Breast epithelium (tissue), 4 donors: ENCODE measurements at regions not wholly inside any gene's neighbourhood (a gene's known extent, or its start where the extent isn't known, plus 50 kb on each side); places are given as distances from the start of the nearest gene placed in this dataset.

Experiments used
- DNase-seq, 2 donors: peaks; one replicate each; pipeline ENCODE4 v3.0.0-alpha.2; 2019; ENCODE audit warnings: low spot score in 2 of 2
- H3K27ac ChIP-seq, 2 donors: fragments of 200-600 bp; sonication (generic) in 1 of 2; one replicate each; pipeline ENCODE4 v1.5.1; 2016 to 2019; ENCODE audit warnings: mild to moderate bottlenecking in 1 of 2
- H3K27me3 ChIP-seq, 2 donors: fragments of 200-600 bp; sonication (generic) in 1 of 2; one replicate each; pipeline versions ENCODE4 v1.5.1 to v1.6.0; 2017 to 2019; ENCODE audit warnings: control low read depth in 1 of 2, mild to moderate bottlenecking in 1 of 2
- H3K36me3 ChIP-seq: fragments of 200-600 bp; one replicate; pipeline ENCODE4 v1.5.1; 2019
- H3K4me1 ChIP-seq, 2 donors: fragments of 200-600 bp; sonication (generic); one replicate each; pipeline ENCODE4 v1.5.1; 2016 to 2019; ENCODE audit warnings: control low read depth in 1 of 2
- H3K4me3 ChIP-seq, 3 donors: fragments of 200-600 bp; sonication (generic); 1 replicate in 2 of 3; 2 replicates in 1 of 3; pipeline ENCODE4 v1.5.1; 2016 to 2019; ENCODE audit warnings: mild to moderate bottlenecking in 3 of 3, moderate library complexity in 2 of 3
- H3K9me3 ChIP-seq, 2 donors: fragments of 200-600 bp; sonication (generic) in 1 of 2; one replicate each; pipeline ENCODE4 v1.5.1; 2016 to 2019; ENCODE audit warnings: control low read depth in 1 of 2
- POLR2A ChIP-seq: fragments of 450-650 bp; IDR thresholded peaks from one replicate; pipeline ENCODE4 v1.6.1; 2016; ENCODE audit warnings: antibody characterized with exemption, mild to moderate bottlenecking, moderate library complexity
- POLR2AphosphoS5 ChIP-seq, 3 donors: sonication (generic); formaldehyde crosslinking; IDR thresholded peaks; one replicate each; pipeline ENCODE4 v1.6.1; 2017; ENCODE audit warnings: antibody characterized with exemption in 3 of 3
- intact Hi-C: fragments of 100-400 bp; cut with DNase I; formaldehyde crosslinking; loops from one replicate; pipeline ENCODE4 v1.15.1; 2023; ENCODE audit warnings: low total_unique reads
- TF ChIP-seq, protein P1 (sequence below), 3 donors: fragments of 450-650 bp; IDR thresholded peaks; one replicate each; pipeline ENCODE4 v1.5.1; 2016 to 2017; ENCODE audit warnings: antibody characterized with exemption in 3 of 3, mild to moderate bottlenecking in 3 of 3, moderate library complexity in 3 of 3

DNA sequence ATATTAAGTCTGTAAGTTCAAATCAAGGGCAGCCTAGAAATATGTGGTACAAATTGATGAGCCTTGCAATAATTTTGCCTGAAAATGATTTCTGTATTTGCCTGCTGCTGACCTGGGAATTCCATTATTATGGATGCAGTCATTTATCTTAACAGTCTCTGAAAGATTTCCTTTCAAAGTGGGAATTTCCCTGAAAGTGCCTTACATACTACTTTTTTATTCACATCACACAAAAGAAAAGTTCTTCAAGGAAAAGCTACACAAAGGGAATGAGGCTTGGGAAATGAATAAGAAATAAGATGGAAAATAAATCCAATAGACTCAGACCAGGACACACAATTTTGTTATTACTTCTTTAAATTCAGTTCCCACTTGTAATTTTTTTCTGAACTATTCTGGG lies 537.8 kb upstream of the PTGER4 start:
- TF ChIP-seq, protein P1, sequence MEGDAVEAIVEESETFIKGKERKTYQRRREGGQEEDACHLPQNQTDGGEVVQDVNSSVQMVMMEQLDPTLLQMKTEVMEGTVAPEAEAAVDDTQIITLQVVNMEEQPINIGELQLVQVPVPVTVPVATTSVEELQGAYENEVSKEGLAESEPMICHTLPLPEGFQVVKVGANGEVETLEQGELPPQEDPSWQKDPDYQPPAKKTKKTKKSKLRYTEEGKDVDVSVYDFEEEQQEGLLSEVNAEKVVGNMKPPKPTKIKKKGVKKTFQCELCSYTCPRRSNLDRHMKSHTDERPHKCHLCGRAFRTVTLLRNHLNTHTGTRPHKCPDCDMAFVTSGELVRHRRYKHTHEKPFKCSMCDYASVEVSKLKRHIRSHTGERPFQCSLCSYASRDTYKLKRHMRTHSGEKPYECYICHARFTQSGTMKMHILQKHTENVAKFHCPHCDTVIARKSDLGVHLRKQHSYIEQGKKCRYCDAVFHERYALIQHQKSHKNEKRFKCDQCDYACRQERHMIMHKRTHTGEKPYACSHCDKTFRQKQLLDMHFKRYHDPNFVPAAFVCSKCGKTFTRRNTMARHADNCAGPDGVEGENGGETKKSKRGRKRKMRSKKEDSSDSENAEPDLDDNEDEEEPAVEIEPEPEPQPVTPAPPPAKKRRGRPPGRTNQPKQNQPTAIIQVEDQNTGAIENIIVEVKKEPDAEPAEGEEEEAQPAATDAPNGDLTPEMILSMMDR (IDR thresholded peaks at IDR 0.05): no peak
- no peak for TF ChIP-seq POLR2A
- TF ChIP-seq POLR2AphosphoS5 (IDR thresholded peaks at IDR 0.05): no peak
- Histone ChIP-seq H3K4me1 (no peaks in the 10 kb centered on the region), H3K27me3 (no peaks in the 10 kb centered on the region), H3K9me3 (no peaks in the 10 kb centered on the region), H3K4me3 (no peak overlapping the region), H3K36me3 (no peaks in the 10 kb centered on the region), H3K27ac (no peak overlapping the region)
- intact Hi-C loops: no loop called here
- DNase-seq: no peak

DNA sequence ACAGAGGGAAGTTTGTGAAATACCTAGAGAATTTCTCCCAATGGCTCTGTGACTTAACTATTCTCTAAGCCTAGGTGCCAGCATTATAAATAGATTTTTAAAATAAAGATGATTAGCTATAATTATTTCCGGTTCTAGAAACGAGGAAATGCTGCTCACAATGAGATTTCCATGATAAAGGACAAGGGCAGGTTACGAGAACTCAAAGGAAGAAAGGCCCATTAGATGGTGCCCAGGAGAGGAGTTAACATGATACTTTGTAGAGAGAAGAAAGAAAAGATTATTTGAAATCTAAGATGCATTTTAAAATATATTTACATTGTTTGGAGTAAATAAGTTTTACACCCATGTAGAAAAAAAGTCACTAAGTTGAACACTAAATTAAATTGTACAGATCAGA lies 538.3 kb upstream of the PTGER4 start:
- no peaks in the 10 kb centered on the region for H3K9me3 ChIP-seq
- TF ChIP-seq, protein P1 (IDR thresholded peaks at IDR 0.05): no peak
- no peak for TF ChIP-seq POLR2A
- TF ChIP-seq POLR2AphosphoS5 (IDR thresholded peaks at IDR 0.05): no peak
- no peaks in the 10 kb centered on the region for H3K4me1 ChIP-seq
- H3K27me3 ChIP-seq: no peaks in the 10 kb centered on the region
- H3K36me3 ChIP-seq: no peaks in the 10 kb centered on the region
- intact Hi-C loops: no loop called here
- DNase-seq: no peak
- H3K27ac ChIP-seq: no peak overlapping the region
- no peak overlapping the region for H3K4me3 ChIP-seq

DNA sequence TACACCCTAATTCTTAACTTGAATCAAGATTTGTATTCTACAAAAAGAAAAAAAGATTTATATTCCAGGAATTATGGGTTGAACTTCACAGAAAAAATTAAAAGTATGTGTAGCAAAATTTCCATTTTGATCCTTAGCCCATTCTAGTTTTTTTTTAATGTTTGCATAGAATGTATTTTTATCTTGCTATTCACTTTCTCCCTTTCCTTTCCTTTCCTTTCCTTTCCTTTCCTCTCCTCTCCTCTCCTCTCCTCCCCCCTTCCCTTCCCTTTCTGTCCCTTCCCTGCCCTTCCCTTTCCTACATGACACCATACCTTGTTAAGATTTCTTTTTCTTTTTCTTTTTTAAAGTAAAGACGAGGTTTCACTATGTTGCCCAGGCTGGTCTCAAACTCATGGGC lies 542.5 kb upstream of the PTGER4 start:
- Histone ChIP-seq H3K9me3 (no peaks in the 10 kb centered on the region), H3K4me3 (no peak overlapping the region), H3K36me3 (no peaks in the 10 kb centered on the region), H3K27me3 (no peaks in the 10 kb centered on the region), H3K4me1 (no peaks in the 10 kb centered on the region), H3K27ac (no peak overlapping the region)
- no peak for TF ChIP-seq POLR2A
- TF ChIP-seq, protein P1 (IDR thresholded peaks at IDR 0.05): no peak
- no peak for TF ChIP-seq POLR2AphosphoS5 (IDR thresholded peaks at IDR 0.05)
- no peak for DNase-seq
- intact Hi-C loops: no loop called here

DNA sequence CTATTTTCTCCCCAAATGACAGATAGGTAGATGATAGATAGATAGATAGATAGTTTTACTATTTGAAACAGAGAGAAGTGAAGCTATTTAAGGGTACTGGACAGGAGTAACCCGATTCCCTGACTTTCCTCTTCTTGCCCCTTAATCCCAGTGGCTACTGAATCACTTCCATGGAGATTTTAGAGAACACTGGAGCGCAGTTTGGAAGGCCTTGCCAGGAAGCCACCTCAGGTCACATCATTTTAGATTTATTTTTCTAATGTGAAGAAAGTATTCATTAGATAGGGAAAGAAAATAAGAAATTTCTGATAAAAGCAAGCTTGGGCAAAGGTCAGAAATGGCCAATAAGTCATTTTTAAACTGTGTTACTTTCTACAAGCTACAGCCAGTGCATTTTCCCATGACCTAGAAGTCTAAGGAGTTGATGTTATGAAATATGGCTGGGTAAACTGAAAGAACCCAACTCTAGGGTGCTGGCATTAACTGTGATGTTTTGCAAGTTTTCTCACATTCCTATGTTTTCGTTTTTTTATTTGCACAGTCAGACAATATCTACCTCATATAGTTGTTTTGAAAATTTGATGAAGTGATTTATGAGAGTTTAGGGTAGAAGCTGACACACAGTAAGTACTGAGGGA lies 544.7 kb upstream of the PTGER4 start:
- Histone ChIP-seq H3K36me3 (no peaks in the 10 kb centered on the region), H3K9me3 (no peaks in the 10 kb centered on the region), H3K4me3 (no peak overlapping the region), H3K27ac (no peak overlapping the region), H3K4me1 (no peaks in the 10 kb centered on the region), H3K27me3 (no peaks in the 10 kb centered on the region)
- intact Hi-C loops: no loop called here
- TF ChIP-seq POLR2AphosphoS5 (IDR thresholded peaks at IDR 0.05) (no peak), POLR2A (no peak)
- TF ChIP-seq, protein P1 (IDR thresholded peaks at IDR 0.05): no peak
- no peak for DNase-seq

DNA sequence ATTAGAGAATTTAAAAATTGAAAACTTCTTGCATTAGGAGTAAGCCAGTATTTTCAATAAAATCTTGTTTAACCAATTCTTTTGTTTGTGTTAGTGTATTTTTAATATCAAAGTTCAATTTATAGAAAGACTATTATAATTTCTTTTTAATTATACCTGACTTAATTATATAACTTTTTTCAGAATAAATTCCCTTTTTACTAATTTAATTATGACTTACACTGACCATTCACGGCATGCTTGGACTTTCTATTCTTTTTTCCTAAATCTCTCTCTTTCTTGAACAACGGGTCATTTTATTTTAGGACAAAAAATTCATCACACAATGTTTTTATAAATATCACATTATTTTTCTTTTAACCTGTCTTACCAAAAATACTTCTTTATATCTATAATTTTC lies 555.3 kb upstream of the PTGER4 start:
- H3K9me3 ChIP-seq: peaks cover 13 to 16% of the 10 kb centered on the region in 2 donors
- no peak overlapping the region for H3K27ac ChIP-seq
- intact Hi-C loops: no loop called here
- TF ChIP-seq, protein P1 (IDR thresholded peaks at IDR 0.05): no peak
- TF ChIP-seq POLR2A: no peak
- TF ChIP-seq POLR2AphosphoS5 (IDR thresholded peaks at IDR 0.05): no peak
- no peaks in the 10 kb centered on the region for H3K36me3 ChIP-seq
- no peak for DNase-seq
- H3K27me3 ChIP-seq: no peaks in the 10 kb centered on the region
- H3K4me3 ChIP-seq: no peak overlapping the region
- H3K4me1 ChIP-seq: no peaks in the 10 kb centered on the region
